Testis (tissue), 2 donors: ENCODE measurements at regions not wholly inside any gene's neighbourhood (a gene's known extent, or its start where the extent isn't known, plus 50 kb on each side); places are given as distances from the start of the nearest gene placed in this dataset.

Source experiments
- DNase-seq: peaks from one replicate; pipeline ENCODE4 v3.0.0-alpha.2; 2019
- H3K27ac ChIP-seq, 2 donors: fragments of 200-600 bp; sonication (generic); one replicate each; pipeline ENCODE4 v1.5.1; 2019
- H3K27me3 ChIP-seq: fragments of 200-600 bp; sonication (generic); one replicate; pipeline ENCODE4 v1.5.1; 2019
- H3K36me3 ChIP-seq: fragments of 200-600 bp; sonication (generic); one replicate; pipeline ENCODE4 v1.5.1; 2017; ENCODE audit warnings: low read depth; ENCODE audit errors: missing control alignments
- H3K4me1 ChIP-seq: fragments of 200-600 bp; sonication (generic); one replicate; pipeline ENCODE4 v1.5.1; 2019
- H3K4me3 ChIP-seq, 2 donors: fragments of 200-600 bp; sonication (generic); one replicate each; pipeline ENCODE4 v1.5.1; 2017 to 2019
- H3K9me3 ChIP-seq: fragments of 200-600 bp; sonication (generic); one replicate; pipeline ENCODE4 v1.5.1; 2017
- POLR2A ChIP-seq: fragments of 450-650 bp; IDR thresholded peaks from one replicate; pipeline ENCODE4 v1.6.1; 2017; ENCODE audit warnings: antibody characterized with exemption, mild to moderate bottlenecking, moderate library complexity
- WGBS, 2 donors: methylation state at CpG; one replicate each; pipeline ENCODE4 v1.1.5; 2018; 5-methylcytosine and 5-hydroxymethylcytosine counted together
- intact Hi-C: fragments of 100-400 bp; cut with DNase I; formaldehyde crosslinking; loops from one replicate; pipeline ENCODE4 v1.15.1; 2023; ENCODE audit warnings: low total_unique reads
- TF ChIP-seq, protein P1 (sequence below), 3 experiments: fragments of 450-650 bp in 2 of 3; fragments of 200-600 bp in 1 of 3; sonication (generic) in 1 of 3; IDR thresholded peaks; one replicate each; pipeline ENCODE4 v1.5.1; 2016 to 2019; ENCODE audit warnings: antibody characterized with exemption in 3 of 3, mild to moderate bottlenecking in 2 of 3, moderate library complexity in 1 of 3

GRCh38 chr11:98143661-98144060 lies 877.1 kb upstream of the CNTN5 start:
- intact Hi-C loops, result no loop called here
- H3K4me3 ChIP-seq, result no peak overlapping the region
- TF ChIP-seq, protein P1, sequence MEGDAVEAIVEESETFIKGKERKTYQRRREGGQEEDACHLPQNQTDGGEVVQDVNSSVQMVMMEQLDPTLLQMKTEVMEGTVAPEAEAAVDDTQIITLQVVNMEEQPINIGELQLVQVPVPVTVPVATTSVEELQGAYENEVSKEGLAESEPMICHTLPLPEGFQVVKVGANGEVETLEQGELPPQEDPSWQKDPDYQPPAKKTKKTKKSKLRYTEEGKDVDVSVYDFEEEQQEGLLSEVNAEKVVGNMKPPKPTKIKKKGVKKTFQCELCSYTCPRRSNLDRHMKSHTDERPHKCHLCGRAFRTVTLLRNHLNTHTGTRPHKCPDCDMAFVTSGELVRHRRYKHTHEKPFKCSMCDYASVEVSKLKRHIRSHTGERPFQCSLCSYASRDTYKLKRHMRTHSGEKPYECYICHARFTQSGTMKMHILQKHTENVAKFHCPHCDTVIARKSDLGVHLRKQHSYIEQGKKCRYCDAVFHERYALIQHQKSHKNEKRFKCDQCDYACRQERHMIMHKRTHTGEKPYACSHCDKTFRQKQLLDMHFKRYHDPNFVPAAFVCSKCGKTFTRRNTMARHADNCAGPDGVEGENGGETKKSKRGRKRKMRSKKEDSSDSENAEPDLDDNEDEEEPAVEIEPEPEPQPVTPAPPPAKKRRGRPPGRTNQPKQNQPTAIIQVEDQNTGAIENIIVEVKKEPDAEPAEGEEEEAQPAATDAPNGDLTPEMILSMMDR (IDR thresholded peaks at IDR 0.05), result no peak
- TF ChIP-seq POLR2A, result no peak
- no peak overlapping the region for H3K27ac ChIP-seq
- H3K4me1 ChIP-seq, result no peaks in the 10 kb centered on the region
- no peaks in the 10 kb centered on the region for H3K27me3 ChIP-seq
- no peaks in the 10 kb centered on the region for H3K36me3 ChIP-seq
- DNase-seq, result no peak
- H3K9me3 ChIP-seq, result no peaks in the 10 kb centered on the region

DNA sequence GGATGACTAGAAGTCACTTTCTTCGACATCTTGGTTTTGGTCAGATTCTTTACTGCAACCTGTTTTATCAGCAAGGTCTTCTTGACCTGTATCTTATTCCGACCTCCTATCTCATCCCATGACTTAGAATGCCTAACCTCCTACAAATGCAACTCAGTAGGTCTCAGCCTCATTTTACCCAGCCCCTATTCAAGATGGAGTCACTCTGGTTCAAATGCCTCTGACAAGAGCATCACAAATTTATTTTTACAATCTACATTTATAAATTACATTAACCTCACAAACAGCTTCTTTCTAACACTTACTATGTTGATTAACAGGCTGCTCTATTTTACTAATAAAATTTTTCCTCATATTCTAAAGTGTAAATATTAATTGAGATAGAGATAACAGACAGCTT lies 867.0 kb upstream of the CNTN5 start:
- Histone ChIP-seq H3K4me1 (no peaks in the 10 kb centered on the region), H3K9me3 (no peaks in the 10 kb centered on the region), H3K36me3 (no peaks in the 10 kb centered on the region), H3K4me3 (no peak overlapping the region), H3K27ac (no peak overlapping the region), H3K27me3 (no peaks in the 10 kb centered on the region)
- intact Hi-C loops, result no loop called here
- 75 to 83% methylated on average over 2 of the region's 2 CpGs for WGBS, 2 donors
- no peak for TF ChIP-seq POLR2A
- TF ChIP-seq, protein P1 (IDR thresholded peaks at IDR 0.05), result no peak
- DNase-seq, result no peak

DNA sequence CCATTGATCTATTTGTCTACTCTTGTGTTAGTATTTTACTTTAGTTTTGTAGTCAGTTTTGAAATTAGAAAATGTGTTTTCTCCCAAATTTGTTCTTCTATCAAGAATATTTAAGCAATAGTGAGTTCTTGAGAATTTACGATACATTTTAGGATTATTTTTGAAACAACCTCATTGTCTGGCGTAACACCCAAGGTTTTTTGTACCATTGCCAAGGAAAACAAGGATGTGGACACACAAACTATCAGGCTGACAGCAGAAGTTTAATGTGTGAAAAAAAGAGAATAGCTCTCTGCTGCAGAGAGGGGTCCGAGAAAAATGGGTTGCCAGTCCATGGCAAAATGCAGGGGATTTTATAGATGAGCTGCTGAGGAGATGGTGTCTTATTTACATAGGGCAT lies 865.1 kb upstream of the CNTN5 start:
- H3K36me3 ChIP-seq, result no peaks in the 10 kb centered on the region
- H3K27me3 ChIP-seq, result no peaks in the 10 kb centered on the region
- intact Hi-C loops, result no loop called here
- DNase-seq, result no peak
- TF ChIP-seq POLR2A, result no peak
- TF ChIP-seq, protein P1 (IDR thresholded peaks at IDR 0.05), result no peak
- no peak overlapping the region for H3K4me3 ChIP-seq
- H3K4me1 ChIP-seq, result no peaks in the 10 kb centered on the region
- WGBS, 2 donors, result 39 to 51% methylated on average over 3 of the region's 3 CpGs
- H3K27ac ChIP-seq, result no peak overlapping the region
- no peaks in the 10 kb centered on the region for H3K9me3 ChIP-seq

DNA sequence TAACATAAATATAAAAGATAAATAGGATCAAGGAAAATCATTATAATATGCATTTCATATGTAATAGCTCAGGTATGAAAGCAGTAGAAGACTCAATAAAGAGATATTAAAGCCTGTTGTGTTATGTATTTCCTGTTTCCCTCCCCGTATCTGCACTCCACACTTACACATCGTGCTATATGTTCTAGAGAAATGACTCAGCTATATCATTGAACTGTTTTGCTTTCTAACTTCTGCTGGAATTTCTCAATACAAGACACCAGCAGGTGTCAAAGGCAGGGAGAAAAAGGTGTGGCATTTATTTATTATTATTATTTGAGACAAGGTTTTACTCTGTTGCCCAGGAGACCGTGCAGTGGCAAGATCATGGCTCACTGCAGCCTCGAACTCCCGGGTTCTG lies 842.8 kb upstream of the CNTN5 start:
- no peaks in the 10 kb centered on the region for H3K9me3 ChIP-seq
- no peaks in the 10 kb centered on the region for H3K36me3 ChIP-seq
- no peak for DNase-seq
- 83 to 84% methylated on average over 5 of the region's 5 CpGs for WGBS, 2 donors
- TF ChIP-seq POLR2A, result no peak
- TF ChIP-seq, protein P1 (IDR thresholded peaks at IDR 0.05), result no peak
- H3K27ac ChIP-seq, result no peak overlapping the region
- intact Hi-C loops, result no loop called here
- no peaks in the 10 kb centered on the region for H3K4me1 ChIP-seq
- H3K27me3 ChIP-seq, result no peaks in the 10 kb centered on the region
- H3K4me3 ChIP-seq, result no peak overlapping the region

DNA sequence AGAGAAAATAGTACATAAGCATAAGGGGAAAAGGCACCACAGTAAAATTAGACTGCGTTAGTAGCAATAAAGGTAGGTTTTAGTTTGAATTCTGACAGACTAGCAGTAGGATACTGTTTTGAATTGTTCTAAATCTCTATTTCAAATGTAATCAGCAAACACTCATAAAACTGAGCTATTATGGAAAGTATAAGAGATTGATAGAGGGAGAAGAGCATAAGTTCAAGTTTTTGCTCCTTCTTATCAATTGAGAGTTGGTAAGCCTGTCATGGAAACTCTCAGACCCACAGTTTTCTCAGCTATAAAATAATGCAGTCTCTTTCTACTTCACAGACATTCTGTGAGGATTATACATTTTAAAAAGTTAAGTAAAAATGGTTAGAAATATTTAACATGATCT lies 840.2 kb upstream of the CNTN5 start:
- no peak overlapping the region for H3K4me3 ChIP-seq
- H3K4me1 ChIP-seq, result no peaks in the 10 kb centered on the region
- no peak for TF ChIP-seq POLR2A
- TF ChIP-seq, protein P1 (IDR thresholded peaks at IDR 0.05), result no peak
- no peak overlapping the region for H3K27ac ChIP-seq
- H3K9me3 ChIP-seq, result no peaks in the 10 kb centered on the region
- 61 to 69% methylated on average over 1 of the region's 1 CpG for WGBS, 2 donors
- H3K36me3 ChIP-seq, result no peaks in the 10 kb centered on the region
- no peak for DNase-seq
- no peaks in the 10 kb centered on the region for H3K27me3 ChIP-seq
- intact Hi-C loops, result no loop called here
